ENCODE measurements at regions not wholly inside any gene's neighbourhood (a gene's known extent, or its start where the extent isn't known, plus 50 kb on each side); places are given as distances from the start of the nearest gene placed in this dataset.

GRCh38 chrX:82362990-82363389 lies 1145.1 kb upstream of the POU3F4 start:
- Histone ChIP-seq H3K4me3 (ENCODE audit: low read length) (no peak overlapping the region), H3K9ac (ENCODE audit: low read length) (no peak overlapping the region), H3K79me2 (ENCODE audit: low read length) (no peaks in the 10 kb centered on the region), H3K4me1 (ENCODE audit: insufficient read depth, low read length) (no peaks in the 10 kb centered on the region), H3K4me2 (ENCODE audit: low read length) (no peak overlapping the region), H3K9me2 (replicated peaks; ENCODE audit: low read length) (no peaks in the 10 kb centered on the region), H3K36me3 (ENCODE audit: low read depth, low read length) (no peaks in the 10 kb centered on the region), H2AFZ (ENCODE audit: low read length) (no peak overlapping the region), H3K9me3 (ENCODE audit: low read length) (no peaks in the 10 kb centered on the region), H3K27me3 (ENCODE audit: low read length) (no peaks in the 10 kb centered on the region), H3K27ac (ENCODE audit: low read length) (no peak overlapping the region), H3F3A (ENCODE audit: low read length, unreplicated experiment) (no peaks in the 10 kb centered on the region), H4K20me1 (ENCODE audit: low read length) (no peaks in the 10 kb centered on the region)
- ChIA-PET POLR2A (ENCODE audit: unreplicated experiment) (no interaction called here), CTCF (no interaction called here)
- ATAC-seq = no peak
- DNase-seq = no peak
- intact Hi-C loops (cut with micrococcal nuclease) = no loop called here
- no peak for TF ChIP-seq CTCF (conservative IDR thresholded peaks at IDR 0.05; ENCODE audit: low read depth, low read length)
- TF ChIP-seq EZH2 (IDR thresholded peaks at IDR 0.05; ENCODE audit: low read length, unreplicated experiment) = no peak
- TF ChIP-seq EZH2phosphoT487 (IDR thresholded peaks at IDR 0.05; ENCODE audit: borderline replicate concordance, low read length) = no peak
- BruUV-seq (replicated peaks) = no TSS peak

- Histone ChIP-seq H3K9me2 (replicated peaks; ENCODE audit: low read length) (no peaks in the 10 kb centered on the region), H3K79me2 (ENCODE audit: low read length) (no peaks in the 10 kb centered on the region), H3K9me3 (ENCODE audit: low read length) (no peaks in the 10 kb centered on the region), H3K36me3 (ENCODE audit: low read depth, low read length) (no peaks in the 10 kb centered on the region), H3K9ac (ENCODE audit: low read length) (no peak overlapping the region), H4K20me1 (ENCODE audit: low read length) (no peaks in the 10 kb centered on the region), H3K27me3 (ENCODE audit: low read length) (no peaks in the 10 kb centered on the region), H3F3A (ENCODE audit: low read length, unreplicated experiment) (no peaks in the 10 kb centered on the region), H3K27ac (ENCODE audit: low read length) (no peak overlapping the region), H2AFZ (ENCODE audit: low read length) (no peak overlapping the region), H3K4me3 (ENCODE audit: low read length) (no peak overlapping the region), H3K4me2 (ENCODE audit: low read length) (no peak overlapping the region), H3K4me1 (ENCODE audit: insufficient read depth, low read length) (no peaks in the 10 kb centered on the region)
- no peak for ATAC-seq
- CTCF ChIA-PET = no interaction called here
- POLR2A ChIA-PET (ENCODE audit: unreplicated experiment) = no interaction called here
- no peak for DNase-seq
- no TSS peak for BruUV-seq (replicated peaks)
- intact Hi-C loops (cut with micrococcal nuclease) = no loop called here
- TF ChIP-seq EZH2phosphoT487 (IDR thresholded peaks at IDR 0.05; ENCODE audit: borderline replicate concordance, low read length) (no peak), CTCF (conservative IDR thresholded peaks at IDR 0.05; ENCODE audit: low read depth, low read length) (no peak), EZH2 (IDR thresholded peaks at IDR 0.05; ENCODE audit: low read length, unreplicated experiment) (no peak)
Measured at GRCh38 chrX:82370978-82371646, 1137.0 kb upstream of the POU3F4 start.

GRCh38 chrX:82384401-82384800 lies 1123.7 kb upstream of the POU3F4 start:
- Histone ChIP-seq H3K4me3 (ENCODE audit: low read length) (no peak overlapping the region), H3K9me2 (replicated peaks; ENCODE audit: low read length) (no peaks in the 10 kb centered on the region), H3F3A (ENCODE audit: low read length, unreplicated experiment) (no peaks in the 10 kb centered on the region), H3K4me1 (ENCODE audit: insufficient read depth, low read length) (no peaks in the 10 kb centered on the region), H4K20me1 (ENCODE audit: low read length) (no peaks in the 10 kb centered on the region), H3K36me3 (ENCODE audit: low read depth, low read length) (no peaks in the 10 kb centered on the region), H3K9me3 (ENCODE audit: low read length) (no peaks in the 10 kb centered on the region), H3K79me2 (ENCODE audit: low read length) (no peaks in the 10 kb centered on the region), H3K27ac (ENCODE audit: low read length) (no peak overlapping the region), H3K4me2 (ENCODE audit: low read length) (no peak overlapping the region), H3K9ac (ENCODE audit: low read length) (no peak overlapping the region), H3K27me3 (ENCODE audit: low read length) (no peaks in the 10 kb centered on the region), H2AFZ (ENCODE audit: low read length) (no peak overlapping the region)
- TF ChIP-seq EZH2phosphoT487 (IDR thresholded peaks at IDR 0.05; ENCODE audit: borderline replicate concordance, low read length) (no peak), CTCF (conservative IDR thresholded peaks at IDR 0.05; ENCODE audit: low read depth, low read length) (no peak), EZH2 (IDR thresholded peaks at IDR 0.05; ENCODE audit: low read length, unreplicated experiment) (no peak)
- ChIA-PET POLR2A (ENCODE audit: unreplicated experiment) (no interaction called here), CTCF (no interaction called here)
- intact Hi-C loops (cut with micrococcal nuclease) = no loop called here
- ATAC-seq (peak; percentile 37; the same call in 1 of the 2 replicates), DNase-seq (no peak)
- BruUV-seq (replicated peaks) = no TSS peak

Data from PC-3 (cell line).